ENCODE measurements at regions not wholly inside any gene's neighbourhood (a gene's known extent, or its start where the extent isn't known, plus 50 kb on each side); places are given as distances from the start of the nearest gene placed in this dataset.

- CTCF ChIA-PET, result no interaction called here
- POLR2A ChIA-PET (ENCODE audit: unreplicated experiment), result no interaction called here
- H3K4me3 ChIP-seq, result no peak overlapping the region
- TF ChIP-seq CTCF (conservative IDR thresholded peaks at IDR 0.05) (no peak), EZH2 (IDR thresholded peaks at IDR 0.05; ENCODE audit: low read depth) (no peak)
- H3F3A ChIP-seq (ENCODE audit: insufficient read depth, low read depth), result no peaks in the 10 kb centered on the region
- H3K4me1 ChIP-seq (replicated peaks; ENCODE audit: insufficient read depth), result no peaks in the 10 kb centered on the region; the same call in 1 of the 2 replicates
- no peaks in the 10 kb centered on the region for H3K27me3 ChIP-seq (ENCODE audit: insufficient read depth, low read depth)
- no peak overlapping the region for H3K4me2 ChIP-seq
- H2AFZ ChIP-seq, result no peak overlapping the region
- no peak for DNase-seq
- H3K9me2 ChIP-seq (ENCODE audit: insufficient read depth), result no peaks in the 10 kb centered on the region
- H3K27ac ChIP-seq, result no peak overlapping the region
- H3K36me3 ChIP-seq (ENCODE audit: low read depth), result no peaks in the 10 kb centered on the region
- intact Hi-C loops (cut with micrococcal nuclease; ENCODE audit: unreplicated experiment), result no loop called here
- no peaks in the 10 kb centered on the region for H3K9me3 ChIP-seq (ENCODE audit: insufficient read depth, low read depth)
- BruUV-seq (replicated peaks), result no TSS peak
- H4K20me1 ChIP-seq (ENCODE audit: insufficient read depth), result no peaks in the 10 kb centered on the region
- no peaks in the 10 kb centered on the region for H3K79me2 ChIP-seq (ENCODE audit: low read depth)
Measured at GRCh38 chr10:3978761-3979160, 193.8 kb upstream of the KLF6 start.

GRCh38 chr10:3978174-3978573 is 193.2 kb upstream of the KLF6 start:
- no peaks in the 10 kb centered on the region for H3K79me2 ChIP-seq (ENCODE audit: low read depth)
- TF ChIP-seq CTCF (conservative IDR thresholded peaks at IDR 0.05) (no peak), EZH2 (IDR thresholded peaks at IDR 0.05; ENCODE audit: low read depth) (no peak)
- no peaks in the 10 kb centered on the region for H3K27me3 ChIP-seq (ENCODE audit: insufficient read depth, low read depth)
- H3F3A ChIP-seq (ENCODE audit: insufficient read depth, low read depth), result no peaks in the 10 kb centered on the region
- ChIA-PET CTCF (no interaction called here), POLR2A (ENCODE audit: unreplicated experiment) (interaction anchor here (0.5 kb wide), 1 partner anchor 217 kb away, joined by 5 read pairs; no protein-coding TSS in a partner anchor)
- no peak for DNase-seq
- H3K36me3 ChIP-seq (ENCODE audit: low read depth), result no peaks in the 10 kb centered on the region
- no TSS peak for BruUV-seq (replicated peaks)
- intact Hi-C loops (cut with micrococcal nuclease; ENCODE audit: unreplicated experiment), result no loop called here
- no peak overlapping the region for H2AFZ ChIP-seq
- H3K4me3 ChIP-seq, result no peak overlapping the region
- H3K4me1 ChIP-seq (replicated peaks; ENCODE audit: insufficient read depth), result no peaks in the 10 kb centered on the region; the same call in 1 of the 2 replicates
- no peaks in the 10 kb centered on the region for H4K20me1 ChIP-seq (ENCODE audit: insufficient read depth)
- no peaks in the 10 kb centered on the region for H3K9me2 ChIP-seq (ENCODE audit: insufficient read depth)
- H3K4me2 ChIP-seq, result no peak overlapping the region
- H3K9me3 ChIP-seq (ENCODE audit: insufficient read depth, low read depth), result no peaks in the 10 kb centered on the region
- H3K27ac ChIP-seq, result no peak overlapping the region

- no peak for DNase-seq
- Histone ChIP-seq H3K27ac (no peak overlapping the region), H3K4me2 (no peak overlapping the region), H3K4me1 (replicated peaks; ENCODE audit: insufficient read depth) (no peaks in the 10 kb centered on the region; the same call in 1 of the 2 replicates), H4K20me1 (ENCODE audit: insufficient read depth) (no peaks in the 10 kb centered on the region), H3K27me3 (ENCODE audit: insufficient read depth, low read depth) (no peaks in the 10 kb centered on the region), H2AFZ (no peak overlapping the region), H3K36me3 (ENCODE audit: low read depth) (no peaks in the 10 kb centered on the region), H3K9me2 (ENCODE audit: insufficient read depth) (no peaks in the 10 kb centered on the region), H3K79me2 (ENCODE audit: low read depth) (no peaks in the 10 kb centered on the region), H3K9me3 (ENCODE audit: insufficient read depth, low read depth) (no peaks in the 10 kb centered on the region), H3K4me3 (no peak overlapping the region), H3F3A (ENCODE audit: insufficient read depth, low read depth) (no peaks in the 10 kb centered on the region)
- ChIA-PET POLR2A (ENCODE audit: unreplicated experiment) (interaction anchor here (0.5 kb wide), 1 partner anchor 216 kb away, joined by 5 read pairs; no protein-coding TSS in a partner anchor), CTCF (no interaction called here)
- intact Hi-C loops (cut with micrococcal nuclease; ENCODE audit: unreplicated experiment), result no loop called here
- BruUV-seq (replicated peaks), result no TSS peak
- TF ChIP-seq CTCF (conservative IDR thresholded peaks at IDR 0.05) (no peak), EZH2 (IDR thresholded peaks at IDR 0.05; ENCODE audit: low read depth) (no peak)
Measured at GRCh38 chr10:3977761-3978160, 192.8 kb upstream of the KLF6 start.
